SKM-1 treated with dmso at 0.1 percent for 144 hours (cell line): ENCODE measurements at regions not wholly inside any gene's neighbourhood (a gene's known extent, or its start where the extent isn't known, plus 50 kb on each side); places are given as distances from the start of the nearest gene placed in this dataset.
"Not testable (repeated sequence)": the region's sequence is repeated elsewhere in the genome, so short reads cannot be mapped to it uniquely, and the experiment has no call there.

Experiments used
- DNase-seq: peaks from one replicate; lab custom pipeline; 2025; ENCODE audit not compliant: unreplicated experiment; lab: John Stamatoyannopoulos, UW

GRCh38 chr21:35814858-35815619, 245.3 kb downstream of the SETD4 start:
- DNase-seq = no peak

DNA sequence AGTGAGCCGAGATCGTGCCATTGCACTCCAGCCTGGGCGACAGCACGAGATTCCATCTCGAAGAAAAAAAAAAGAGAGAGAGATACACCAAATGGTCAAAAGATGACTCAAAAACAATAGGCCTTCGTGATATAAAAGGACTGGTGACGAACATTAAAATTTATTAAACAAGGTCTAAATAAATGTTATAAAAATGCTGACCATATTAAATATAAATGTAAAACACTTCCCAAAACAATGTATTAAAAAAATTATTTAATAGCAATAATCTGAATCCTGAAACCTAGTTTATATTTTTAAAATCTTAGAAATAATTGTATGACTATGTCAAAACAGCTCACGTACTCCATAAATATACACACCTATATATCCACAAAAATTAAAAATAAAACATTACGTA, 247.6 kb downstream of the SETD4 start:
- DNase-seq = no peak

DNA sequence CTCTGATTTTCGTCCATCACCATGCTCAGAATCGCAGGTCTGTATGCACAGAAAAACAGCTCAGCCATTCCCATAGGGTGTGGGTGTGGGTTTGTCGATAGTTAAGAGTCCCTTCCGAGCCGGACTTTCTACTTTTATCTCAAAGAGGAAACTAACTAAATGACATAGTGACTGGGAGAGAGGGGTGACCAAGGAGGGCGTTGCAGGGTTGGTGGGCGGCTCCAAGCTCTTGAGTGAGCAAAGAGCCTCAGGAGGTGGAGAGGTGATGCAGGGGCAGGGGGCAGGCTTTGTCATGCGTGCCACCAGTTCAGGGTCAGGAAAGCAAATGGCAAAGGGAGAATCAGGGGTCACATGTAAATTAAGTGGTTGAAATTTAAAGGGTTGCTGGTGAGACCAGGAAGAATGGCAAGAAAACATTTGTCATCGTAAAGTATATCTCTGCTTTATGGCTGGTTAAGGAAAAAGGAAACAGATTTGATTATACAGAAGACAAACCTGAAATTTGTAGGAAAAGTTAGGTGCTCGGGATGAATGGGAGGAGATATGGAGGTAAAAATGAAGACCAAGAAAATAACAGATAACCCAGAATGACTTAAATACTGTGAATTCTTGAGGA, 249.0 kb downstream of the SETD4 start:
- no peak for DNase-seq

DNA sequence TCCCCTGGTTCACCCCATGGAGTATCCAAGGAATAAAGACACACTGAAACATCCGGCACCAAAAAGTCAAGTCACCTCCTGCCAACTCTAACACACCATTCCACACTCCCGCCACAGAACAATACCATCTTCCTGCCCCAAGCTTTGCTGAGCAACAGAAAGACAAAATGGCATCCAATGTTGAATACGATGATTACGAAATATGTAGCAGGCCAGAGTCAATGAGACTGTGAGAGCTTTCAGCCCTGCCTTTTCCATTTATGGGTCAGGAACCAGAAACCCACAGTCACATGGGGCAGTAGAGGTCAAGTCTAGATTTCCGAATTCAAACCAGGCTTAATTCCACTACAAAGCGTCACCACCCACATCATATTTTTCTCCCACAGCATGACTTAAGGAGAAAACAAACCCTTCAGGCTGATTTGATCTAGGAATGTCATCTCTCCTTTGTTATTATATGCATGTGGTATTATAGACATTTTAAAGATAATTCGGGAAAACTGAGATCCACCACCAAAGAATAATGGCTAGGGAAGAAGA, 249.8 kb downstream of the SETD4 start:
- no peak for DNase-seq

GRCh38 chr21:35801391-35801790, 258.9 kb downstream of the SETD4 start:
- DNase-seq = no peak

DNA sequence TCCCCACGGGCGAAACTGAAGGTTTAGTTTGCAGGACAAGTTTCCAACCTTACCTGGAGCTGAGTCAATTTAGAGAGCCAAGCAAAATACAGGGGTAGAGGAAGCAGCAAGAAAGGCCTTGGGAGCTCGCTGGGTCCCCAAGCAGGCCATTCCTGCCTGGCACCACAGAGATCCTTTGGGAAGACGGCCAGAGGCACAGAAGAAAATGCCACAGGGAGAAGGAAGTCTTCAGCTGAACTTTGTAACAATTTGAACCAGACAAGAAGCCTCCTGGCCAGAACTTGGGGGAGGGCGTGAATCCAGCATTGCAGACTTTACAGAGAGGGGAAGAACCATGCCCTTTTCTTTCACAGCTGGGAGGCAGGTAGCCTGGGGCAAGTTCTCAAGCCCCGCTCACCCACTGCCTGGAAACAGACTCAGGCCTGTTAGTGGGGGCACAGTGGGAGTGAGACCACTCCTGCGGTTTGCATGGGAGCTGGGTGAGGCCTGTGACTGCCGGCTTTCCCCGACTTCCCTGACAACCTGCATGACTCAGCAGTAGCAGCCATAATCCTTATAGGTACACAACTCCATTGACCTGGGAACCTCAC, 259.4 kb downstream of the SETD4 start:
- not testable (repeated sequence) for DNase-seq

GRCh38 chr21:35796844-35797243, 263.5 kb downstream of the SETD4 start:
- no peak for DNase-seq

DNA sequence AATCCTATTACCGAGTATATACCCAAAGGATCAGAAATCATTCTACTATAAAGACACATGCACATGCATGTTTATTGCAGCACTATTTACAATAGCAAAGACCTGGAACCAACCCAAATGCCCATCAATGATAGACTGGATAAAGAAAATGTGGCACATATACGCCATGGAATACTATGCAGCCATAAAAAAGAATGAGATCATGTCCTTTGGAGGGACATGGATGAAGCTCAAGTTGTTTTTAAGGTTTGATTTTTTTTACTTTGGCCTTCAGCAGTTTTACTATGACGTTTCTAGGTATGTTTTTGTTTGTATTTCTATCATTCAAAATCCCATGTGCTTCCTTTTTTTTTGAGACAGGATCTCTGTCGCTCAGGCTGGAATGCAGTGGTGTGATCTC, 265.8 kb downstream of the SETD4 start:
- not testable (repeated sequence) for DNase-seq

DNA sequence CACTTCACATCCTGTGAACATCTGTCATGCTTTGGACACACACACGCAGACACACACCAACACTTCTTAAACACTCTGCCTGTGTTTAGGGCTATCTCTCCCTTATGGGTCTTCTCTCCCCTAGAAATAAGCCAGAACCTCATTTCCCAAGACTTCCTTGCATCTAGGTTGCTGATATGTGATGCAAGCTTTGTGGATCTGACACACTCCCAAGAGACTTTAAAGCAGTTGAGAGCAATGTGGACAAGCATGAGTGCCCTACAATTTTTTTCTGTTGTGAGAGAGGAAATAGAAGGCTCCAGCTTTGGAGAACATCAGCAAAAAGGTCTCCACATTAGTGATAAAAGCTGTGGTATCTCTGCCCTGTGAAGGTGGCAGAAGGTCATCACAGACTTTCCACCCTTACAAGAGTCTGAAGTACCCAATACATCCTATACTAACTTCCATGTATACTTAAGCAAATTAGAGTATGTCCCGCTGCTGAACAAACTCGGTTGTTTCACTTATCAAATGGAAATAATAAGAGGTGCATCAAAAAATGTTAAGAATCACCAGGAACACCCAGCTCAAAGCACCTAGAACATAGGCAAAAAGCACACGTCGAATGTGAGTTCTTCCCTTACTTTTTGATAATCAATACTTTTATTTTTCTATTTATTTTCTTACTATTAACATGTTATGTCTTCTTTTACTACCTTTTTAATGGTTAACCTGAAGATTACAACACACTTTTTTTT, 267.6 kb downstream of the SETD4 start:
- no peak for DNase-seq

DNA sequence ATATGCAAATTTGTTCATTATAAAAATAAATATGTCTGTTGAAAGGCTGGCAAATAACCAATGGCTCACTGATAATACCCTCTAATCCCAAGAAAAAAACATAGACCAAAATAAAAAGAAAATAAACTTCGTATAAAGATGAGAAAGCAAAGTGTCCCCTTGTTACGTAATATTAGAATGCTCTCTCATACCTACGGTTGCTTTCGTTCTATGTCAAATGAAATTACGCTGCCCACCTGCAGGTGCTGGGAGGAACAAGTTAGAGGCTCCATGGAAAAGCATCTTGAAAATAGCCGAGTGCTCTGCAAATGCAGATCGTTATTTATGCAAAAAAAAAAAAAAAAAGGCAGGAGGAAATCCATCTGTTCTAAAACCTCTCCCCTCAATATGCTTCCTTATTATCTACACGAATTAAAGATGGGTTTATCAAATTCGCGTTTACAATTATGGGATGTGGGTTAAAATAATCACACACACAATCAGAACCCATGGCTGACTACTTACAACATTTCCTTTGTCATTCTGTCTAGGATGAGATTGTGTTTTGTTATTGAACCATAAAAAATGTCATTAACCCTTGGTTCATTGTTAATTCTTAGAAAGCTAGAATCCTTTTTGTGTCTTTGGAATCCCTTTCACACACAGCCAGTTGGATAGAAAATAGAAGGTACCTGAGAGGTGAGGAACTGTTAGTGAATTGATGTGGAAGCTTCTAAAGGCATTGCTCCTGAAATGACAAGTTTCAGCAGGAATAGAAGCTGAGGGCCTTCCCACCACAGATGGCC, 268.6 kb downstream of the SETD4 start:
- no peak for DNase-seq

DNA sequence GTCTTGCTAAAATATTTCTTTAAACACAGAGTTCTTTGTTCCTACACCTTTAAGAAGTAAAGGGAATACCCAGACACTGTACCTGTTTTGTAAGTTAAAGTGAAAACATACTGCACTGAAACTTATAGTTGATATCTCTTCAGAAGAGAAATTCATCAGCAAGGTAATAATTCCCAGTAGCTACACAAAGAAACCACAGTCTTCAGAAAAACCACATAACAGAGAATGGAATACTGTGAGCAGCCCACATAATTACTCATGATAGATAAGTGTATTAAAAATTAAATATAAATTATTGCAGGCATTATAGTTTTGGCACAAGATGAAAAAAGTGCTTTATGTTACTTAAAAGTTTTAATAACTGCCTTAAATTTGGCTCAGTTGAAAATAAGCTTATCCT, 276.6 kb downstream of the SETD4 start:
- no peak for DNase-seq

- DNase-seq = no peak
Observed at GRCh38 chr21:35782667-35783066, 277.7 kb downstream of the SETD4 start.

- DNase-seq = no peak
Observed at GRCh38 chr21:35780983-35781382, 279.3 kb downstream of the SETD4 start.

- no peak for DNase-seq
Observed at GRCh38 chr21:35779690-35780570, 280.4 kb downstream of the SETD4 start.

DNA sequence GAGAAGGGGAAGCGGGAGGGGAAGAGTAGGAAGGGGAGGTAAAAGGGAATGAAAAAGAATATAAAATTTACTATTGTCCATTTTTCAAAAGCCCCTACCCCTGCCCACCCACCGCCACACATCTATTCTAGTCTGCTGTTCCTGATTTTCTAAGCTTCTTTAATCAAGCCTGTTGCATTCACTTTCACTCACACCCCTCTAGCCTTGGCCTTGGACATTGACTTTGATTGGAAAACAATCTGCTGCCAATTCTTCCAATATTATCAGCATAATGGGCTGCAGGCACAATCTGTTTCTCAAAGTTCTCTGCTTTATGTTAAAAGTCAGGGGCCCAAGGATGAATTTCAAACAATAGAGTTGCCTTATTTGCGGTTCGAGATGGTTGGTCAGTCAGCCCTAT, 281.2 kb downstream of the SETD4 start:
- DNase-seq = no peak

- no peak for DNase-seq
Observed at GRCh38 chr21:35777081-35777480, 283.2 kb downstream of the SETD4 start.

- no peak for DNase-seq
Observed at GRCh38 chr21:35775778-35776544, 284.4 kb downstream of the SETD4 start.

GRCh38 chr21:35770101-35770945, 290.0 kb downstream of the SETD4 start:
- DNase-seq = no peak
